ENCODE measurements at regions not wholly inside any gene's neighbourhood (a gene's known extent, or its start where the extent isn't known, plus 50 kb on each side); places are given as distances from the start of the nearest gene placed in this dataset.

DNA sequence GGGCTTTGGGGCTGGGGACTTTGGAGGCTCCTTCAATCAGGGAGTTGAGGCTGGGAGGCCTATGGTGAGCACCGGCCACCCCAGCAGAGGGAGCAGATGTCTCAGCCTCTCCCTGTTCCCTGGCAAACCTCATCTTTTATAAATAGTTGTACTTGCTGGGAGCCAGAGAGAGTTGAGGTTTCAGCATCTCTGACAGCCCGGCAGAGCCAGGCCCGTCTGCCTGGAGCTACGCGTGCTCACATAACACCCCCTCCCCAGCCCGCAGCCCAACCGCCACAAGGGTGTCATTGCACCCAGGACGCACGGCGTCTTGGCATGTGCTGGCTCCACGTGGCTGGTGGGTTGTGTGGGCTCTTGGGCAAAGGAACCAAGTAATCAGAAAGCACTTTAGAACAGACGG, 127.1 kb downstream of the CHST1 start:
- Histone ChIP-seq H3K4me3 (ENCODE audit: low read depth, low read length) (no peak overlapping the region), H3K27me3 (ENCODE audit: control insufficient read depth, insufficient read depth, low read length) (peaks cover 18% of the 10 kb centered on the region; the same call in 1 of the 2 replicates), H3K9ac (ENCODE audit: low read length) (no peak overlapping the region), H3K36me3 (ENCODE audit: control insufficient read depth, insufficient read depth, low read length) (no peaks in the 10 kb centered on the region), H3K9me3 (ENCODE audit: control insufficient read depth, insufficient read depth, low read depth, low read length) (no peaks in the 10 kb centered on the region), H3K4me1 (ENCODE audit: control insufficient read depth, insufficient read depth, low read length) (no peaks in the 10 kb centered on the region), H3K27ac (ENCODE audit: low read depth, low read length) (no peak overlapping the region)

DNA sequence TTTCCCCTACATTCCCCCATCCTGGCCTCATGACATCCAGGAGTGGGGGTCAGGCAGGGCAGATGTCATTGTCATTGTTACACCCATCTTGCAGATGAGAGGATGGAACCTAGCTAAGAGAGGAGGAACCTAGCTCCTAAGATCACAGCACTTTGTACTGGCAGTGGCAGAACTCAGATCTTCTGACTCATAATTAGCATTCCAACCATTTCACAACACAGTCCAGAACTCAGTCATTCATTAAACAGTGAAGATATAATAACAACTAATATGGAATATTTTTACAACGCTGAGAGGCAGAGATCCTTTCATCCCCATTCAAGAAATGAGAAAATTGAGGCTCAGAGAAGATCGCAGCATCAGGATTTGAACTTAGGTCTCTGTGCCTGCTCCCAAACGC, 127.8 kb downstream of the CHST1 start:
- Histone ChIP-seq H3K9me3 (ENCODE audit: control insufficient read depth, insufficient read depth, low read depth, low read length) (no peaks in the 10 kb centered on the region), H3K27me3 (ENCODE audit: control insufficient read depth, insufficient read depth, low read length) (peaks cover 12% of the 10 kb centered on the region; the same call in 1 of the 2 replicates), H3K9ac (ENCODE audit: low read length) (no peak overlapping the region), H3K27ac (ENCODE audit: low read depth, low read length) (no peak overlapping the region), H3K4me3 (ENCODE audit: low read depth, low read length) (no peak overlapping the region), H3K4me1 (ENCODE audit: control insufficient read depth, insufficient read depth, low read length) (no peaks in the 10 kb centered on the region), H3K36me3 (ENCODE audit: control insufficient read depth, insufficient read depth, low read length) (no peaks in the 10 kb centered on the region)

DNA sequence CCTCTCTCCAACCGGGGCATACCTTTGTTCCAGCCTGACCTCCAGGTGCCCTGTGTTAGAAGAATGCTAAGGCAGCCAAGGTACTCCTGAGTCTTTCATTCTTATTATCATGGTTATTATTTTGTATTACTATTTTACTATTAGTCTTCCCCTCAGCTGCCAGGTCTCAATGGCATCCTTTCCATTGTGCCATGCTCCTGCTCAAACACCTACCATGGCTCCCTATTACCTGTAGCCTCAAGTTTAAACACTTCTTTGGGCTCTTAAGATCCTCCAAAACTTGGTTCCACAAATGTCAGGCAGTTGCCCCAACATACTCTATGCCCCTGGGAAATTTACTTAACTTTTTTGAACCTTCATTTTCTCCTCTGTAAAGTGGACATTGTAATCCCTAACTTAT, 130.4 kb downstream of the CHST1 start:
- H3K9ac ChIP-seq (ENCODE audit: low read length), result no peak overlapping the region

DNA sequence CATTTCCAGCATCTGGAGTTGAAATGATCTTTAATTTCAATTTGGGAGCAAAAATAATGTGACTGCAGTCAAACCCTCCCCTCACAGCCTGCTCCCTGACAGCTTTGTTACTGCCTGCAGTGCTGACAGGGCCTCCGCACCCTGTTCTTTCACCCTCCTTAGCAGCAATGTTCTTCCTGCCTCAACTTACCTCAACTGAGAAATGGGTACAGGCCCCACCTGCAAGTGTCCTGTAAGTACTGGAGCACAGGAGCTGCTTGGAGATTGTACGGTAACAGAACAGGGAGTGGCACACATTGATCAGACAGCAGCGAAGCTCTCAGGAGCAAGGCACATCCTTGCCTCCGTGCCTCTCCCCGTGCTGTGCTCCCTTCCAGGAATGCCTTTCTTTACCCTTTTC, 131.3 kb downstream of the CHST1 start:
- H3K27ac ChIP-seq (ENCODE audit: low read depth, low read length), result no peak overlapping the region
- H3K27me3 ChIP-seq (ENCODE audit: control insufficient read depth, insufficient read depth, low read length), result no peaks in the 10 kb centered on the region
- no peak overlapping the region for H3K9ac ChIP-seq (ENCODE audit: low read length)
- H3K4me3 ChIP-seq (ENCODE audit: low read depth, low read length), result no peak overlapping the region
- H3K4me1 ChIP-seq (ENCODE audit: control insufficient read depth, insufficient read depth, low read length), result no peaks in the 10 kb centered on the region
- no peaks in the 10 kb centered on the region for H3K36me3 ChIP-seq (ENCODE audit: control insufficient read depth, insufficient read depth, low read length)
- no peaks in the 10 kb centered on the region for H3K9me3 ChIP-seq (ENCODE audit: control insufficient read depth, insufficient read depth, low read depth, low read length)

More for the DNA sequence above, 130.4 kb downstream of the CHST1 start:
- H3K27ac ChIP-seq (ENCODE audit: low read depth, low read length), result no peak overlapping the region
- no peaks in the 10 kb centered on the region for H3K4me1 ChIP-seq (ENCODE audit: control insufficient read depth, insufficient read depth, low read length)
- no peaks in the 10 kb centered on the region for H3K36me3 ChIP-seq (ENCODE audit: control insufficient read depth, insufficient read depth, low read length)
- H3K9me3 ChIP-seq (ENCODE audit: control insufficient read depth, insufficient read depth, low read depth, low read length), result no peaks in the 10 kb centered on the region
- no peaks in the 10 kb centered on the region for H3K27me3 ChIP-seq (ENCODE audit: control insufficient read depth, insufficient read depth, low read length)
- H3K4me3 ChIP-seq (ENCODE audit: low read depth, low read length), result no peak overlapping the region

DNA sequence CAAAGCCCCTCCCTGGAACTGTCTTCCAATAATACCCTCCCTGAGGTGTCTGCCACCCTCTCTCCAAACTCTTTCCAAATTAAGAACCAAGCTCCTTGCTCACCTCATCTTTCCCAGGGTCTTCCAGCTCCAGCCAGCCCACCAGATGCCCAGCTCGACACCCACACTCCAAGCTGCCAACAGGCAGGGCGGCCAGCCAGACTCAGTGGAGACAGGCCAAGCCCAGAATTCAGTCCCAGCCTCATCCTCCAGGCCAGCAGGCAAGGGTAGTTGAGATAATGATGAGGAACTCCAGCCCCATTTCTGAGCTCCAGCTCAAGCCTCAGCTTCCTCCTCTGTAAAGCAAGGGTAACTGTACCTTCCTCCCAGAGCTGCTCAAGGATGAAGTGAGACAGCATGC, 132.9 kb downstream of the CHST1 start:
- no peaks in the 10 kb centered on the region for H3K4me1 ChIP-seq (ENCODE audit: control insufficient read depth, insufficient read depth, low read length)

DNA sequence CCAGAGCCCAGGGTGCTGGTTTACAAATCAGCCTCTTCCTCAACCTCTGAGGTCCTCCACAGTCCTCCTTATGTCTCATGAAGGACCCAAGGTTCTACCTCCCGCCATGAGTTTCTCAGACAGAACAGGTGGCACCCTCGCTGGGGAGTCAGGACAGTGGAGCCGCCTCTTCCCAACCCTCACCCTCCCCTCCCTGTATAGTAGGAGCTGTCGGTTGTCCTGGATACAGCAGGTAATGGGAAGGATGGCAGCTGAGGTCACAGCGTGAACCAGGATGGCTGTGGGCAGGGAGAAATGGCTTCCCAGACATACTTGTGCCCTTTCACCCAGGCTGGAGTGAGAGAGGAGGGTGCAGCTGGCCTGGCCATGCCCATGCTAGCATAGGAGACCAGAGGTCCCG, 134.6 kb downstream of the CHST1 start:
- Histone ChIP-seq H3K27me3 (ENCODE audit: control insufficient read depth, insufficient read depth, low read length) (no peaks in the 10 kb centered on the region), H3K9ac (ENCODE audit: low read length) (no peak overlapping the region), H3K9me3 (ENCODE audit: control insufficient read depth, insufficient read depth, low read depth, low read length) (no peaks in the 10 kb centered on the region), H3K36me3 (ENCODE audit: control insufficient read depth, insufficient read depth, low read length) (no peaks in the 10 kb centered on the region), H3K27ac (ENCODE audit: low read depth, low read length) (no peak overlapping the region), H3K4me3 (ENCODE audit: low read depth, low read length) (no peak overlapping the region), H3K4me1 (ENCODE audit: control insufficient read depth, insufficient read depth, low read length) (no peaks in the 10 kb centered on the region)

More for the DNA sequence above, 132.9 kb downstream of the CHST1 start:
- Histone ChIP-seq H3K4me3 (ENCODE audit: low read depth, low read length) (no peak overlapping the region), H3K27ac (ENCODE audit: low read depth, low read length) (no peak overlapping the region), H3K36me3 (ENCODE audit: control insufficient read depth, insufficient read depth, low read length) (no peaks in the 10 kb centered on the region), H3K9me3 (ENCODE audit: control insufficient read depth, insufficient read depth, low read depth, low read length) (no peaks in the 10 kb centered on the region), H3K9ac (ENCODE audit: low read length) (no peak overlapping the region), H3K27me3 (ENCODE audit: control insufficient read depth, insufficient read depth, low read length) (no peaks in the 10 kb centered on the region)

DNA sequence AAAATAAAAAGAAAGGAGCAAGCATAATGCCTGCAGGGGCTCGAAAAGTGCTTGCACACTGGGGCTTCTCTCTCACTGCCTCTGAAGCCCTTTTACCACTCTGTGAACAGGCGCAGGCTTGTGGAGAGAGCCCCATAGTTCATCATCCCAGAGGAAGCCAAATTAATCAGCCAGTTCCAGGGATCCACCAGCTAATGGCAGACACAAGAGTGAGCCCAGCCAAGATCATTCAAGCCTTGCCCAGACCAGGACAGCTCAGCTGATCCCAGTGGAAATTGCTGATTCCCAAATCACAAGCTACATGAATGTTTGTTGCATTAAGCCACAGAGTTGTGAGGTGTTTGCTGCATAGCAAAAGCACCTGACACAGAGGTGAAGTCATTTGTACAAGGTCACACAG, 135.3 kb downstream of the CHST1 start:
- H3K9me3 ChIP-seq (ENCODE audit: control insufficient read depth, insufficient read depth, low read depth, low read length), result no peaks in the 10 kb centered on the region
- no peaks in the 10 kb centered on the region for H3K4me1 ChIP-seq (ENCODE audit: control insufficient read depth, insufficient read depth, low read length)
- H3K27ac ChIP-seq (ENCODE audit: low read depth, low read length), result no peak overlapping the region
- no peaks in the 10 kb centered on the region for H3K27me3 ChIP-seq (ENCODE audit: control insufficient read depth, insufficient read depth, low read length)
- no peak overlapping the region for H3K4me3 ChIP-seq (ENCODE audit: low read depth, low read length)
- H3K9ac ChIP-seq (ENCODE audit: low read length), result no peak overlapping the region
- no peaks in the 10 kb centered on the region for H3K36me3 ChIP-seq (ENCODE audit: control insufficient read depth, insufficient read depth, low read length)

DNA sequence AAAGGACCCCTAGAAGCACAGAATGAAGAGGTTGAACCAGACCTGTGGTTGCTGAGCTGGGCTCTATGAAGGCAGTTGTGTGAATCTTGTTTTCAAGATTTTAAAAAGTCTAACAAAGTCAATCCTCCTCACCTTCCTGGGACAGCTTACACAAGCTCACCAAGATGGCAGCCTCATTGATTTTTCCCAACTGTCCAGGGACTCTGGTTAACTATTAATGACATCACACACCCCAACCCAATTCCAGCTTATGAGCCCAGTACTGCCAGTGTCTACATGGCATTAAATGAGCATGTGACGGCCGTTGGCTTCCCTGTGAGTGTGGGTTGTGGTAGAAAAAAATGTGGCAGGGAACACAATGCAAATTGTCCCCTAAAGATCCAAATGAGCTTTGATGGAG, 137.0 kb downstream of the CHST1 start:
- H3K4me3 ChIP-seq (ENCODE audit: low read depth, low read length), result no peak overlapping the region
- no peak overlapping the region for H3K9ac ChIP-seq (ENCODE audit: low read length)
- no peaks in the 10 kb centered on the region for H3K9me3 ChIP-seq (ENCODE audit: control insufficient read depth, insufficient read depth, low read depth, low read length)
- no peak overlapping the region for H3K27ac ChIP-seq (ENCODE audit: low read depth, low read length)
- no peaks in the 10 kb centered on the region for H3K36me3 ChIP-seq (ENCODE audit: control insufficient read depth, insufficient read depth, low read length)
- H3K4me1 ChIP-seq (ENCODE audit: control insufficient read depth, insufficient read depth, low read length), result no peaks in the 10 kb centered on the region
- H3K27me3 ChIP-seq (ENCODE audit: control insufficient read depth, insufficient read depth, low read length), result no peaks in the 10 kb centered on the region

DNA sequence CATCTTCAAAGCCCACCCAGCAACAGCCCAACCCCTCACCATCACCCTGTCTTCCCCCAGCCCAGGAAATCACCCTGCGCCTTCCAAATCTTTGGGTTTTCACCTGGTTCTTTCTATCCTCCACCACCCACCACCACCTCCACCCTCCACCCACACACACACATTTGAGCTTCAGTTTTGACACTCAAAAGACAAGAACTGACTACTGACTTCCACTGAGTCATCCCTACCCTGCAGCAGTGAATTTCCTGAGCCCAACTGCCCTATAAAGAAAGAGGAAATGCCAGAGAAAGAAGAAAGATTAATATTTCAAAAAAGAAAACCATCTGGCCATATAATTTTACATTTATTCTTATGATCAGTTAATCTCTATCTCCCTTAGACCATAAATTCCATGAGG, 137.5 kb downstream of the CHST1 start:
- H3K4me1 ChIP-seq (ENCODE audit: control insufficient read depth, insufficient read depth, low read length), result no peaks in the 10 kb centered on the region
- no peak overlapping the region for H3K9ac ChIP-seq (ENCODE audit: low read length)
- H3K27me3 ChIP-seq (ENCODE audit: control insufficient read depth, insufficient read depth, low read length), result no peaks in the 10 kb centered on the region
- no peak overlapping the region for H3K27ac ChIP-seq (ENCODE audit: low read depth, low read length)
- no peaks in the 10 kb centered on the region for H3K36me3 ChIP-seq (ENCODE audit: control insufficient read depth, insufficient read depth, low read length)
- H3K9me3 ChIP-seq (ENCODE audit: control insufficient read depth, insufficient read depth, low read depth, low read length), result 0 out of 2 replicates have a peak, but pooled peaks cover 4% of the 10 kb centered on the region
- no peak overlapping the region for H3K4me3 ChIP-seq (ENCODE audit: low read depth, low read length)

DNA sequence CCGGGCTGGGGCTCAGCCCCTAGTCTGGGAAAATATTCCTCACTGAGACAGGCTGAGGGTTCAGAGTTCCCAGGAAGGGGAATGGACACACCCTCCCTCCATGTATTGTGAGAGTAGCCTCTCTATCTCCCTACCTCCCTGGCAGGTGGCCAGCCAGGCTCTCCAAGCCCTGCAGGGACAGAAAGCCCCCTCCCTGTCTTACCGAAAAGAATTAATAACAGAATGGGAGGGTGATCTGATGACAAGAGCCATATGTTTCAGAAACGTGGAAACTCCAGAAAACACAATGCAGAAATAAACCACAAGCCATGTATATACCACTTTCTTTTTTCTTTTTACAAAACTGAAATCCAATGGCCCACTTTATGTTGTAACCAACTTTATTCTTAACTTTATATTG, 140.0 kb downstream of the CHST1 start:
- no peaks in the 10 kb centered on the region for H3K27me3 ChIP-seq (ENCODE audit: control insufficient read depth, insufficient read depth, low read length)
- H3K4me3 ChIP-seq (ENCODE audit: low read depth, low read length), result no peak overlapping the region
- H3K9ac ChIP-seq (ENCODE audit: low read length), result no peak overlapping the region
- no peak overlapping the region for H3K27ac ChIP-seq (ENCODE audit: low read depth, low read length)
- H3K4me1 ChIP-seq (ENCODE audit: control insufficient read depth, insufficient read depth, low read length), result no peaks in the 10 kb centered on the region
- H3K9me3 ChIP-seq (ENCODE audit: control insufficient read depth, insufficient read depth, low read depth, low read length), result peaks cover 10% of the 10 kb centered on the region
- H3K36me3 ChIP-seq (ENCODE audit: control insufficient read depth, insufficient read depth, low read length), result no peaks in the 10 kb centered on the region

DNA sequence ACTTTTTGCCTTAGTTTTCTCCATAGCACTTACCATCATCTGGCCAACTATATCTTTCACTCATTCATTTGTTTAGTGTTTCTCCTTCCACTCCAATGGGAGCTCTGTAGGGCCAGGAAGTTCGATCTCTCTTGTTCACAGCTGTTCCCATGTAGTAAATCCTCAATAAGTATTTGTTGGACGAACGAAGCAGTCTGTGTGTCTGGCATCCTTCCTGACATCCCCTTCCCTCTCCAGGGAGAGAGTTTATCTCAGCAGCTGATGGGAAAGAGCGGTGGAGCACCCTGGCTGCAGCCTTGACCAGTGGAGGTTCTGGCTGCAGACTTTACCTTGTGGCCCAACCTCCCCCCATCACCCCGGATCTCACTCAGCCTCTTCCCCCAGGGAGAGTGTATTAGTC, 141.7 kb downstream of the CHST1 start:
- Histone ChIP-seq H3K4me1 (ENCODE audit: control insufficient read depth, insufficient read depth, low read length) (no peaks in the 10 kb centered on the region), H3K36me3 (ENCODE audit: control insufficient read depth, insufficient read depth, low read length) (no peaks in the 10 kb centered on the region), H3K9ac (ENCODE audit: low read length) (no peak overlapping the region), H3K9me3 (ENCODE audit: control insufficient read depth, insufficient read depth, low read depth, low read length) (peaks cover 10% of the 10 kb centered on the region), H3K4me3 (ENCODE audit: low read depth, low read length) (no peak overlapping the region), H3K27me3 (ENCODE audit: control insufficient read depth, insufficient read depth, low read length) (no peaks in the 10 kb centered on the region), H3K27ac (ENCODE audit: low read depth, low read length) (no peak overlapping the region)
